ENCODE measurements at regions not wholly inside any gene's neighbourhood (a gene's known extent, or its start where the extent isn't known, plus 50 kb on each side); places are given as distances from the start of the nearest gene placed in this dataset.

GRCh38 chr11:25737071-25737675 lies 594.8 kb upstream of the ANO3 start:
- DNase-seq (no peak), ATAC-seq (ENCODE audit: low read depth in 2 of 2) (no peak)
- Histone ChIP-seq H3K9me3 (ENCODE audit: control insufficient read depth in 2 of 2, low read length in 2 of 2) (no peaks in the 10 kb centered on the region), H3K27me3 (ENCODE audit: control insufficient read depth, insufficient read depth, low read length) (no peaks in the 10 kb centered on the region), H3K4me3 (ENCODE audit: low read depth, low read length) (no peak overlapping the region), H3K36me3 (ENCODE audit: control insufficient read depth, insufficient read depth, low read length) (no peaks in the 10 kb centered on the region), H3K27ac (ENCODE audit: insufficient read depth, low read length, poor library complexity, severe bottlenecking) (no peak overlapping the region), H3K4me1 (ENCODE audit: control insufficient read depth, insufficient read depth, low read length, poor library complexity, severe bottlenecking) (no peaks in the 10 kb centered on the region)
- Mint-ChIP-seq H3K27ac (no peak overlapping the region), H3K36me3 (no peaks in the 10 kb centered on the region), H3K27me3 (no peaks in the 10 kb centered on the region), H3K4me1 (no peaks in the 10 kb centered on the region), H3K4me3 (no peak overlapping the region), H3K9me3 (peaks cover 0 to 18% (median 9%) of the 10 kb centered on the region in 7 donors)

GRCh38 chr11:25741886-25742285 lies 590.0 kb upstream of the ANO3 start:
- Histone ChIP-seq H3K9me3 (ENCODE audit: control insufficient read depth in 2 of 2, low read length in 2 of 2) (no peaks in the 10 kb centered on the region), H3K27ac (ENCODE audit: insufficient read depth, low read length, poor library complexity, severe bottlenecking) (no peak overlapping the region), H3K36me3 (ENCODE audit: control insufficient read depth, insufficient read depth, low read length) (no peaks in the 10 kb centered on the region), H3K4me3 (ENCODE audit: low read depth, low read length) (no peak overlapping the region), H3K4me1 (ENCODE audit: control insufficient read depth, insufficient read depth, low read length, poor library complexity, severe bottlenecking) (no peaks in the 10 kb centered on the region), H3K27me3 (ENCODE audit: control insufficient read depth, insufficient read depth, low read length) (no peaks in the 10 kb centered on the region)
- Mint-ChIP-seq H3K4me3 (no peak overlapping the region), H3K27me3 (no peaks in the 10 kb centered on the region), H3K4me1 (no peaks in the 10 kb centered on the region), H3K27ac (no peak overlapping the region), H3K36me3 (no peaks in the 10 kb centered on the region), H3K9me3 (peaks cover 0 to 29% (median 9%) of the 10 kb centered on the region in 7 donors)
- DNase-seq (no peak), ATAC-seq (ENCODE audit: low read depth in 2 of 2) (no peak)

- ATAC-seq (ENCODE audit: low read depth in 2 of 2) = no peak
- H3K36me3 ChIP-seq (ENCODE audit: control insufficient read depth, insufficient read depth, low read length) = no peaks in the 10 kb centered on the region
- Mint-ChIP-seq H3K4me1 (no peaks in the 10 kb centered on the region), H3K27ac (no peak overlapping the region), H3K9me3 (peaks cover 0 to 29% (median 5%) of the 10 kb centered on the region in 7 donors), H3K27me3 (no peaks in the 10 kb centered on the region), H3K36me3 (no peaks in the 10 kb centered on the region), H3K4me3 (no peak overlapping the region)
- H3K4me1 ChIP-seq (ENCODE audit: control insufficient read depth, insufficient read depth, low read length, poor library complexity, severe bottlenecking) = no peaks in the 10 kb centered on the region
- H3K27ac ChIP-seq (ENCODE audit: insufficient read depth, low read length, poor library complexity, severe bottlenecking) = no peak overlapping the region
- no peaks in the 10 kb centered on the region for H3K9me3 ChIP-seq (ENCODE audit: control insufficient read depth in 2 of 2, low read length in 2 of 2)
- H3K4me3 ChIP-seq (ENCODE audit: low read depth, low read length) = no peak overlapping the region
- no peak for DNase-seq
- no peaks in the 10 kb centered on the region for H3K27me3 ChIP-seq (ENCODE audit: control insufficient read depth, insufficient read depth, low read length)
Measured at GRCh38 chr11:25742800-25743199, 589.1 kb upstream of the ANO3 start.

GRCh38 chr11:25755381-25755780 lies 576.5 kb upstream of the ANO3 start:
- Mint-ChIP-seq H3K36me3 (no peaks in the 10 kb centered on the region), H3K27me3 (no peaks in the 10 kb centered on the region), H3K4me1 (no peaks in the 10 kb centered on the region), H3K27ac (no peak overlapping the region), H3K4me3 (no peak overlapping the region), H3K9me3 (peaks cover 0 to 19% (median 5%) of the 10 kb centered on the region in 7 donors)
- Histone ChIP-seq H3K27ac (ENCODE audit: insufficient read depth, low read length, poor library complexity, severe bottlenecking) (no peak overlapping the region), H3K4me1 (ENCODE audit: control insufficient read depth, insufficient read depth, low read length, poor library complexity, severe bottlenecking) (no peaks in the 10 kb centered on the region), H3K27me3 (ENCODE audit: control insufficient read depth, insufficient read depth, low read length) (no peaks in the 10 kb centered on the region), H3K36me3 (ENCODE audit: control insufficient read depth, insufficient read depth, low read length) (no peaks in the 10 kb centered on the region), H3K9me3 (ENCODE audit: control insufficient read depth in 2 of 2, low read length in 2 of 2) (peaks cover 0 to 7% of the 10 kb centered on the region in 2 experiments), H3K4me3 (ENCODE audit: low read depth, low read length) (no peak overlapping the region)
- no peak for DNase-seq
- no peak for ATAC-seq (ENCODE audit: low read depth in 2 of 2)

GRCh38 chr11:25755918-25756584 lies 575.9 kb upstream of the ANO3 start:
- no peaks in the 10 kb centered on the region for H3K27me3 ChIP-seq (ENCODE audit: control insufficient read depth, insufficient read depth, low read length)
- ATAC-seq (ENCODE audit: low read depth in 2 of 2) (no peak), DNase-seq (no peak)
- no peak overlapping the region for H3K4me3 ChIP-seq (ENCODE audit: low read depth, low read length)
- Mint-ChIP-seq H3K4me1 (no peaks in the 10 kb centered on the region), H3K4me3 (no peak overlapping the region), H3K27ac (no peak overlapping the region), H3K9me3 (peaks cover 0 to 23% (median 10%) of the 10 kb centered on the region in 7 donors), H3K27me3 (no peaks in the 10 kb centered on the region), H3K36me3 (no peaks in the 10 kb centered on the region)
- H3K36me3 ChIP-seq (ENCODE audit: control insufficient read depth, insufficient read depth, low read length) = no peaks in the 10 kb centered on the region
- peaks cover 0 to 7% of the 10 kb centered on the region in 2 experiments for H3K9me3 ChIP-seq (ENCODE audit: control insufficient read depth in 2 of 2, low read length in 2 of 2)
- H3K4me1 ChIP-seq (ENCODE audit: control insufficient read depth, insufficient read depth, low read length, poor library complexity, severe bottlenecking) = no peaks in the 10 kb centered on the region
- no peak overlapping the region for H3K27ac ChIP-seq (ENCODE audit: insufficient read depth, low read length, poor library complexity, severe bottlenecking)

GRCh38 chr11:25758145-25758661 lies 573.7 kb upstream of the ANO3 start:
- no peak overlapping the region for H3K4me3 Mint-ChIP-seq

GRCh38 chr11:25766332-25767015 lies 565.5 kb upstream of the ANO3 start:
- Histone ChIP-seq H3K36me3 (ENCODE audit: control insufficient read depth, insufficient read depth, low read length) (no peaks in the 10 kb centered on the region), H3K4me1 (ENCODE audit: control insufficient read depth, insufficient read depth, low read length, poor library complexity, severe bottlenecking) (no peaks in the 10 kb centered on the region), H3K27ac (ENCODE audit: insufficient read depth, low read length, poor library complexity, severe bottlenecking) (no peak overlapping the region), H3K9me3 (ENCODE audit: control insufficient read depth in 2 of 2, low read length in 2 of 2) (no peaks in the 10 kb centered on the region), H3K27me3 (ENCODE audit: control insufficient read depth, insufficient read depth, low read length) (no peaks in the 10 kb centered on the region), H3K4me3 (ENCODE audit: low read depth, low read length) (no peak overlapping the region)
- H3K4me3 Mint-ChIP-seq = no peak overlapping the region
- H3K9me3 Mint-ChIP-seq = peaks cover 4 to 40% (median 8%) of the 10 kb centered on the region in 7 donors
- no peak overlapping the region for H3K27ac Mint-ChIP-seq
- H3K36me3 Mint-ChIP-seq = no peaks in the 10 kb centered on the region
- H3K4me1 Mint-ChIP-seq = no peaks in the 10 kb centered on the region
- DNase-seq (no peak), ATAC-seq (ENCODE audit: low read depth in 2 of 2) (no peak)
- no peaks in the 10 kb centered on the region for H3K27me3 Mint-ChIP-seq

More at GRCh38 chr11:25758145-25758661, 573.7 kb upstream of the ANO3 start:
- no peaks in the 10 kb centered on the region for H3K36me3 ChIP-seq (ENCODE audit: control insufficient read depth, insufficient read depth, low read length)
- no peaks in the 10 kb centered on the region for H3K36me3 Mint-ChIP-seq
- H3K27me3 ChIP-seq (ENCODE audit: control insufficient read depth, insufficient read depth, low read length) = no peaks in the 10 kb centered on the region
- peaks cover 0 to 7% of the 10 kb centered on the region in 2 experiments for H3K9me3 ChIP-seq (ENCODE audit: control insufficient read depth in 2 of 2, low read length in 2 of 2)
- no peak overlapping the region for H3K27ac Mint-ChIP-seq
- no peak overlapping the region for H3K27ac ChIP-seq (ENCODE audit: insufficient read depth, low read length, poor library complexity, severe bottlenecking)
- no peak overlapping the region for H3K4me3 ChIP-seq (ENCODE audit: low read depth, low read length)
- ATAC-seq (ENCODE audit: low read depth in 2 of 2) = no peak
- H3K27me3 Mint-ChIP-seq = no peaks in the 10 kb centered on the region
- no peaks in the 10 kb centered on the region for H3K4me1 Mint-ChIP-seq
- peaks cover 0 to 38% (median 11%) of the 10 kb centered on the region in 7 donors for H3K9me3 Mint-ChIP-seq
- no peaks in the 10 kb centered on the region for H3K4me1 ChIP-seq (ENCODE audit: control insufficient read depth, insufficient read depth, low read length, poor library complexity, severe bottlenecking)
- DNase-seq = no peak

Data from CD4-positive, CD25-positive, alpha-beta regulatory T cell (primary cell).